ENCODE measurements at regions not wholly inside any gene's neighbourhood (a gene's known extent, or its start where the extent isn't known, plus 50 kb on each side); places are given as distances from the start of the nearest gene placed in this dataset.

DNA sequence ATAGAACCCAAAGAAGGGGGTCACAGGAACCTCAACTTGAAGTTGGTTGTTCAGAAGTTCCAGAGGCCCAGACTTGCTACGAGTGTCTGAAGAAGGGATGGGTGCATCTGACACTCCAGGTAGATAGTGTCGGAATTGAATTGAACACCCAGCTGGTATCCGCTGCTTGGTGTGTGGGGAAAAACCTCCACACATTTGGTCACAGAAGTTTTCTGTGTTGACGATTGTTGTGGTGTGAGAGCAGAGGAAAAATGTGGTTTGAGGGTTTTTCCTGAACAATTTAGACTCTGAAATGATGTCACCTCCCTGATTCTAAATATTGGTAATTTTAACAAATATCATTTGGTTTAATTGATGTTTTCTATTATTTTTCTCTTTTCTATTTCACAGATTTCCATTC, 218.8 kb upstream of the CTNNB1 start:
- TF ChIP-seq, protein P1, sequence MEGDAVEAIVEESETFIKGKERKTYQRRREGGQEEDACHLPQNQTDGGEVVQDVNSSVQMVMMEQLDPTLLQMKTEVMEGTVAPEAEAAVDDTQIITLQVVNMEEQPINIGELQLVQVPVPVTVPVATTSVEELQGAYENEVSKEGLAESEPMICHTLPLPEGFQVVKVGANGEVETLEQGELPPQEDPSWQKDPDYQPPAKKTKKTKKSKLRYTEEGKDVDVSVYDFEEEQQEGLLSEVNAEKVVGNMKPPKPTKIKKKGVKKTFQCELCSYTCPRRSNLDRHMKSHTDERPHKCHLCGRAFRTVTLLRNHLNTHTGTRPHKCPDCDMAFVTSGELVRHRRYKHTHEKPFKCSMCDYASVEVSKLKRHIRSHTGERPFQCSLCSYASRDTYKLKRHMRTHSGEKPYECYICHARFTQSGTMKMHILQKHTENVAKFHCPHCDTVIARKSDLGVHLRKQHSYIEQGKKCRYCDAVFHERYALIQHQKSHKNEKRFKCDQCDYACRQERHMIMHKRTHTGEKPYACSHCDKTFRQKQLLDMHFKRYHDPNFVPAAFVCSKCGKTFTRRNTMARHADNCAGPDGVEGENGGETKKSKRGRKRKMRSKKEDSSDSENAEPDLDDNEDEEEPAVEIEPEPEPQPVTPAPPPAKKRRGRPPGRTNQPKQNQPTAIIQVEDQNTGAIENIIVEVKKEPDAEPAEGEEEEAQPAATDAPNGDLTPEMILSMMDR (conservative IDR thresholded peaks at IDR 0.05; ENCODE audit: low read depth, low read length), result no peak
- H3K4me2 ChIP-seq, result no peak overlapping the region
- H3K27ac ChIP-seq, result no peak overlapping the region
- no peaks in the 10 kb centered on the region for H3K36me3 ChIP-seq (ENCODE audit: insufficient read depth)
- no peak overlapping the region for H3K9ac ChIP-seq
- no peaks in the 10 kb centered on the region for H3K4me1 ChIP-seq (ENCODE audit: low read depth, poor library complexity, severe bottlenecking)
- H2AFZ ChIP-seq (ENCODE audit: low read depth), result no peak overlapping the region
- no peaks in the 10 kb centered on the region for H3K79me2 ChIP-seq (ENCODE audit: insufficient read depth, low read depth)
- H4K20me1 ChIP-seq (ENCODE audit: insufficient read depth), result no peaks in the 10 kb centered on the region
- H3K27me3 ChIP-seq (ENCODE audit: insufficient read depth, low read depth), result no peaks in the 10 kb centered on the region
- H3K4me3 ChIP-seq (IDR thresholded peaks at IDR 0.05; ENCODE audit: insufficient read depth, low read depth, low read length), result no peak overlapping the region

DNA sequence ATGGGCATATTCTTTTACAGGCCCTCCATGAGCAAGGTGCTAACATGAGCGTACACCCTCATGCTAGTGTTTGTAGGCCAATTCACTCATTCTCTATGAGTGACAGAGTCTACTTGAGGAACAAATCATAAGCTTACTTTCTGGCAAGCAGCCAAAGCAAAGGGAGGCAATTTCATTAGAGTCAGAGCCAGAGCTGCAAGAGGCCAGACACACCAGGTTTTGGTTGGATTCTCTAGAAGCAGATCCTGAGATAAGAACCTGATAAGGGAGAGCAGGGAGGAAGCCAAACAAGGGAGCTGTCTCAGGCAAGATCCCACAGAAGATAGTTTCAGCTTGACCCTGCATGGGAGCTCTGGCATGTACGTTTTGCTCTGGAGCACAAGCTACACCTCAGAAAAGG, 214.1 kb upstream of the CTNNB1 start:
- H3K4me3 ChIP-seq (IDR thresholded peaks at IDR 0.05; ENCODE audit: insufficient read depth, low read depth, low read length), result no peak overlapping the region
- no peaks in the 10 kb centered on the region for H3K4me1 ChIP-seq (ENCODE audit: low read depth, poor library complexity, severe bottlenecking)
- no peaks in the 10 kb centered on the region for H3K36me3 ChIP-seq (ENCODE audit: insufficient read depth)
- H3K9ac ChIP-seq, result no peak overlapping the region
- H3K4me2 ChIP-seq, result no peak overlapping the region
- no peaks in the 10 kb centered on the region for H4K20me1 ChIP-seq (ENCODE audit: insufficient read depth)
- H3K27me3 ChIP-seq (ENCODE audit: insufficient read depth, low read depth), result no peaks in the 10 kb centered on the region
- H2AFZ ChIP-seq (ENCODE audit: low read depth), result no peak overlapping the region
- H3K27ac ChIP-seq, result no peak overlapping the region
- TF ChIP-seq, protein P1 (conservative IDR thresholded peaks at IDR 0.05; ENCODE audit: low read depth, low read length), result no peak
- no peaks in the 10 kb centered on the region for H3K79me2 ChIP-seq (ENCODE audit: insufficient read depth, low read depth)

DNA sequence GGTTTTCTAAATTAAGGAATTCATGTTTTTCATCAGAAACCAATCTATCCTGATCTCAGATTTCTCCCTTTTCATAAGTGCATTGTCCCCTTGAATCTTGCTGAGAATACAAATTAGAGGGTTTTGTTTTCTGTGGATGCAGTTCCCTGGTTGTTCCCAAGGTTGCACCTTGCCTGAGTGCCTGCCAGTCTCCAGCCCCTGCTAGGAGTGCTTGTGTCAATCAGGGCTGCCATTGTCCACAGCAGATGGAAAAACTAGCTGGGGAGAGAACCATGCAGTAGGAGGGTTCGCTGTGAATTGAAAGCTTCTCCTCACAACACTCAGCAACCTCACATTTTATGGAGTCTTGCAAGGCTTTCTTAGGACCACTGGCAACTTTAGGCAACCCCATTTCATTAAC, 210.8 kb upstream of the CTNNB1 start:
- TF ChIP-seq, protein P1 (conservative IDR thresholded peaks at IDR 0.05; ENCODE audit: low read depth, low read length), result no peak
- Histone ChIP-seq H2AFZ (ENCODE audit: low read depth) (no peak overlapping the region), H3K36me3 (ENCODE audit: insufficient read depth) (no peaks in the 10 kb centered on the region), H3K27ac (no peak overlapping the region), H3K4me1 (ENCODE audit: low read depth, poor library complexity, severe bottlenecking) (no peaks in the 10 kb centered on the region), H3K79me2 (ENCODE audit: insufficient read depth, low read depth) (no peaks in the 10 kb centered on the region), H3K4me2 (no peak overlapping the region), H3K27me3 (ENCODE audit: insufficient read depth, low read depth) (no peaks in the 10 kb centered on the region), H3K9ac (no peak overlapping the region), H3K4me3 (IDR thresholded peaks at IDR 0.05; ENCODE audit: insufficient read depth, low read depth, low read length) (no peak overlapping the region), H4K20me1 (ENCODE audit: insufficient read depth) (no peaks in the 10 kb centered on the region)

DNA sequence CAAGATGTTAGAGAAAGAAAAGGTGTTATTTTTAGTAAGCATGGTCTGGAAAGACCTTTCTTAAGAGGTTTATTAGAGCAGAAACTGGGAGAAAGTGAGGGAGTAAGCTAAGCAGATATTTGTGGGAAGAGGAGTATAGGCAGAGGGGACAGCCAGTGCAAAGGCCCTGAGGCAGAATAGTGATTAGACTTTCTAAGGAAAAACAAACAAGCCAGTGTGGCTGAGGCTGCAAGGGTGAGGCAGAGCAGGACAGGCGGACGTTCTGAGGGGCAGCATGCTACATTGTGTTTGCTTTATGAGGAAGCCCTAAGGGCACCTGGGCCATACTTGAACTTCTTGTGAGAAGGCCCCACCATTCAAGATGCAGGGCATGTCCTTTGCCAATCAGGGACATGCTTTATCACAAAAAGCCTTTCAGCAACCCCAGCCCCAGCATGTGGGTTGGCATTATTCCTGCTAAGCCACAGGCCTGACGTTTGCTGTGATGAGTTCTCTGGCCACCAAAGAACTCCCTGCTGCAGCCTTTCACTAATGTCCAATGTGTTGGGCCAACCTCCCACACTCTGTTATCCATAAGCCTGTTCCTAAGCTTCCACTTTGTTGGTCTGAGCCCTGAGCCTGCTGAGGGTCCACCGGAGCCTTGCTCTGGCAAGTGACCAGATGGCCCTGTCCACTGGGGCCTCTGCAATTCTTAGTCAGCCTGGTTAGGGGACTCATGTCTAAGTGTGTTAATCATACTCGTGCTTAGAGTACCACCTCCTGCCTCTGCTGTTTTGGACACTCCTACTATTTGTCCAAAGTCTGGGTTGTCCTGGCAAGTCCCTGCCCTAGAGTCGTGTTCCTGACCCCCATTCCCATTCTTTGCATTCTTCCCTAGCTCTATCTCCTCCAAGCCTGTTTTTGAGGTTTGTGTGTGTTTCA, 209.9 kb upstream of the CTNNB1 start:
- Histone ChIP-seq H2AFZ (ENCODE audit: low read depth) (no peak overlapping the region), H3K27ac (no peak overlapping the region), H3K27me3 (ENCODE audit: insufficient read depth, low read depth) (no peaks in the 10 kb centered on the region), H4K20me1 (ENCODE audit: insufficient read depth) (no peaks in the 10 kb centered on the region), H3K4me2 (no peak overlapping the region), H3K4me3 (IDR thresholded peaks at IDR 0.05; ENCODE audit: insufficient read depth, low read depth, low read length) (no peak overlapping the region), H3K4me1 (ENCODE audit: low read depth, poor library complexity, severe bottlenecking) (no peaks in the 10 kb centered on the region), H3K36me3 (ENCODE audit: insufficient read depth) (no peaks in the 10 kb centered on the region), H3K9ac (no peak overlapping the region), H3K79me2 (ENCODE audit: insufficient read depth, low read depth) (no peaks in the 10 kb centered on the region)
- TF ChIP-seq, protein P1 (conservative IDR thresholded peaks at IDR 0.05; ENCODE audit: low read depth, low read length), result no peak

Measured in KMS-11 (cell line).